ENCODE measurements at regions not wholly inside any gene's neighbourhood (a gene's known extent, or its start where the extent isn't known, plus 50 kb on each side); places are given as distances from the start of the nearest gene placed in this dataset.

DNA sequence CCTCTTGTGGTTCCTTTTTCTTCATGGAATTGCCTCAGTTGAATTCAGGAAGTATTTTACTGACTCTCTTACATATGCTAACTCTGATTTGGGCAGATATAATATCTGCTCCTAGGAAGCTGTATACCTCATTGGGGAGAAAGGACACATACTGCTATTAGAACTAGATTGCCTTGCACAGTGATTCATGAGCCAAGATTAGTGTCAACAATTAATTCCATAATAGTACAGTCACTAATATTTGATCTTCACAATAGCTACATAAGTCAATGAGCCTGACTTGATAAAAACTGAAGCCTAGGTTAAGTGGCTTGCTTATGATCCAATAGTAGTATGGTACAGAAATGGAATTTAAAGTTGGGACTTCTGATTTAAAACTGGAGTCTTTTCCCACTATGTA lies 127.6 kb downstream of the ETAA1 start:
- Histone ChIP-seq H3K36me3 (no peaks in the 10 kb centered on the region), H3K9me3 (no peaks in the 10 kb centered on the region)
- no peak for DNase-seq

GRCh38 chr2:67526283-67526682 lies 129.2 kb downstream of the ETAA1 start:
- intact Hi-C loops (cut with DNase I), result no loop called here
- no peak for DNase-seq
- H3K36me3 ChIP-seq, result no peaks in the 10 kb centered on the region
- H3K4me1 ChIP-seq, result no peaks in the 10 kb centered on the region
- H3K27me3 ChIP-seq, result no peaks in the 10 kb centered on the region
- no peak overlapping the region for H3K27ac ChIP-seq
- no peaks in the 10 kb centered on the region for H3K9me3 ChIP-seq
- H3K4me3 ChIP-seq (replicated peaks in 1 of 3), result no peak overlapping the region
- no peak for TF ChIP-seq POLR2A (IDR thresholded peaks at IDR 0.05)
- TF ChIP-seq, protein P1, sequence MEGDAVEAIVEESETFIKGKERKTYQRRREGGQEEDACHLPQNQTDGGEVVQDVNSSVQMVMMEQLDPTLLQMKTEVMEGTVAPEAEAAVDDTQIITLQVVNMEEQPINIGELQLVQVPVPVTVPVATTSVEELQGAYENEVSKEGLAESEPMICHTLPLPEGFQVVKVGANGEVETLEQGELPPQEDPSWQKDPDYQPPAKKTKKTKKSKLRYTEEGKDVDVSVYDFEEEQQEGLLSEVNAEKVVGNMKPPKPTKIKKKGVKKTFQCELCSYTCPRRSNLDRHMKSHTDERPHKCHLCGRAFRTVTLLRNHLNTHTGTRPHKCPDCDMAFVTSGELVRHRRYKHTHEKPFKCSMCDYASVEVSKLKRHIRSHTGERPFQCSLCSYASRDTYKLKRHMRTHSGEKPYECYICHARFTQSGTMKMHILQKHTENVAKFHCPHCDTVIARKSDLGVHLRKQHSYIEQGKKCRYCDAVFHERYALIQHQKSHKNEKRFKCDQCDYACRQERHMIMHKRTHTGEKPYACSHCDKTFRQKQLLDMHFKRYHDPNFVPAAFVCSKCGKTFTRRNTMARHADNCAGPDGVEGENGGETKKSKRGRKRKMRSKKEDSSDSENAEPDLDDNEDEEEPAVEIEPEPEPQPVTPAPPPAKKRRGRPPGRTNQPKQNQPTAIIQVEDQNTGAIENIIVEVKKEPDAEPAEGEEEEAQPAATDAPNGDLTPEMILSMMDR (IDR thresholded peaks at IDR 0.05), result no peak
- WGBS, 2 donors, result 63 to 64% methylated on average over 4 of the region's 4 CpGs

More for the DNA sequence above, 127.6 kb downstream of the ETAA1 start:
- H3K27me3 ChIP-seq, result no peaks in the 10 kb centered on the region
- H3K4me1 ChIP-seq, result no peaks in the 10 kb centered on the region
- TF ChIP-seq, protein P1 (IDR thresholded peaks at IDR 0.05), result no peak
- TF ChIP-seq POLR2A (IDR thresholded peaks at IDR 0.05), result no peak
- H3K27ac ChIP-seq, result no peak overlapping the region
- no peak overlapping the region for H3K4me3 ChIP-seq (replicated peaks in 1 of 3)
- intact Hi-C loops (cut with DNase I), result no loop called here

DNA sequence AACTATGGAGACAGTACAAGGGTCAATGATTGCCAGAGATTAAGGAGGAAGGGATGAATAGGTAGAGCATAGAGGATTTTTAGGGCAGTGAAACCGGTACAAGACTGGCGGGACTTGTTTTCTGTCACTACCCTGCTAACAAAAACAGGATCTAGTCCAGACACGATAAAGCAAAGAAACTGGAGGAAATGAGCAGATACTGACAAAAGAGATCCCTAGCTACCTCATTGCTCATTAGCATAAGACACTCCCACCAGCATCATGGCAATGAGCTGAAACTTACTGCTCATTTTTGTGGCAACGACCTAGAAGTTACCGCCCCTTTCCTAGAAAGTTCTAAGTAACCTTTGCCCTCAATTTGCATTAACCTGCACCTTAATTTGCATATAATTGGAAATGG lies 131.2 kb downstream of the ETAA1 start:
- no peak for DNase-seq
- WGBS, 2 donors, result 85 to 91% methylated on average over 5 of the region's 5 CpGs
- intact Hi-C loops (cut with DNase I), result no loop called here

DNA sequence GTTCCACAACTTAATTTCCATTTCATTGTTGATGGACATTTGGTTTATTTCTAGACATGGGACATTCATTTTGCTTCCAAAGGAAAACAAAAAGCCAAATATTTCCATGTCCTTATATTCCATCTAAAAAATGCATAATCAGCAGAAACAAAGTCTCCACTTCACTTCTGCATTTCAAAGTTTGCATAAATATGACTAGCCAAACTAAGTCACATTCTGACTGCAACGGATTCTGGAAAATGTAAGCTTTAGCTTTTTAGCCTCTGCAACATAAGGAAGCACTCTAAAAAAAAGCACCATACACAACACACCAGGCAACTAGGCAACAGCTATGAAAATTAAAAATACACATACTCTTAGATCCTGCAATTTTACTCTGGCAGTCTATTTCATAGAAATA lies 135.3 kb downstream of the ETAA1 start:
- Histone ChIP-seq H3K4me1 (no peaks in the 10 kb centered on the region), H3K27me3 (no peaks in the 10 kb centered on the region), H3K36me3 (no peaks in the 10 kb centered on the region), H3K27ac (no peak overlapping the region), H3K9me3 (no peaks in the 10 kb centered on the region), H3K4me3 (replicated peaks in 1 of 3) (no peak overlapping the region)
- 71 to 79% methylated on average over 1 of the region's 1 CpG for whole genome bisulfite sequencing, 2 donors
- intact Hi-C loops (cut with DNase I), result no loop called here
- no peak for DNase-seq
- no peak for TF ChIP-seq POLR2A (IDR thresholded peaks at IDR 0.05)
- TF ChIP-seq, protein P1 (IDR thresholded peaks at IDR 0.05), result no peak

More for the DNA sequence above, 131.2 kb downstream of the ETAA1 start:
- Histone ChIP-seq H3K9me3 (no peaks in the 10 kb centered on the region), H3K27ac (no peak overlapping the region), H3K4me3 (replicated peaks in 1 of 3) (no peak overlapping the region), H3K4me1 (no peaks in the 10 kb centered on the region), H3K27me3 (no peaks in the 10 kb centered on the region), H3K36me3 (no peaks in the 10 kb centered on the region)
- TF ChIP-seq, protein P1 (IDR thresholded peaks at IDR 0.05), result no peak
- TF ChIP-seq POLR2A (IDR thresholded peaks at IDR 0.05), result no peak

- no peak for TF ChIP-seq POLR2A (IDR thresholded peaks at IDR 0.05)
- TF ChIP-seq, protein P1 (IDR thresholded peaks at IDR 0.05), result no peak
- no peaks in the 10 kb centered on the region for H3K36me3 ChIP-seq
- H3K27me3 ChIP-seq, result no peaks in the 10 kb centered on the region
- no peak for DNase-seq
- no peaks in the 10 kb centered on the region for H3K4me1 ChIP-seq
- H3K27ac ChIP-seq, result no peak overlapping the region
- H3K9me3 ChIP-seq, result no peaks in the 10 kb centered on the region
- no peak overlapping the region for H3K4me3 ChIP-seq (replicated peaks in 1 of 3)
- 81 to 92% methylated on average over 1 of the region's 1 CpG for WGBS, 2 donors
- intact Hi-C loops (cut with DNase I), result no loop called here
Observed at GRCh38 chr2:67534745-67535144, 137.6 kb downstream of the ETAA1 start.
